H9 (cell line): ENCODE measurements at regions not wholly inside any gene's neighbourhood (a gene's known extent, or its start where the extent isn't known, plus 50 kb on each side); places are given as distances from the start of the nearest gene placed in this dataset.
A peak's percentile ranks its signal among the peaks of the same experiment; 100 is the strongest.

ENCODE experiments used
- DNase-seq: peaks from one replicate; pipeline ENCODE4 v3.0.0-alpha.2; 2017
- H2AFZ ChIP-seq: one replicate; pipeline ENCODE4 v1.6.1; 2013; ENCODE audit warnings: mild to moderate bottlenecking, low read length, control low read depth, moderate library complexity
- H2AK5ac ChIP-seq: 2 replicates; pipeline ENCODE4 v1.6.1; 2013; ENCODE audit warnings: low read length, control low read depth, mixed read lengths; ENCODE audit not compliant: insufficient read length
- H2BK120ac ChIP-seq: one replicate; pipeline ENCODE4 v1.6.1; 2013; ENCODE audit warnings: low read depth, mild to moderate bottlenecking, low read length, control low read depth, inconsistent platforms; ENCODE audit not compliant: poor library complexity, severe bottlenecking
- H2BK12ac ChIP-seq: 2 replicates; pipeline ENCODE4 v1.6.1; 2013; ENCODE audit warnings: low read length, control low read depth, mixed read lengths, low read depth; ENCODE audit not compliant: insufficient read length
- H2BK15ac ChIP-seq: 2 replicates; pipeline ENCODE4 v1.6.1; 2013; ENCODE audit warnings: low read depth, low read length, control low read depth
- H2BK20ac ChIP-seq: one replicate; pipeline ENCODE4 v1.6.1; 2013; ENCODE audit warnings: low read depth, mild to moderate bottlenecking, low read length, control low read depth, inconsistent platforms; ENCODE audit not compliant: poor library complexity, severe bottlenecking
- H2BK5ac ChIP-seq: 2 replicates; pipeline ENCODE4 v1.6.1; 2013; ENCODE audit warnings: low read length, control low read depth, mixed read lengths; ENCODE audit not compliant: insufficient read length
- H3K14ac ChIP-seq: 2 replicates; pipeline ENCODE4 v1.6.1; 2013; ENCODE audit warnings: low read length, control low read depth; ENCODE audit not compliant: insufficient read depth
- H3K18ac ChIP-seq: 2 replicates; pipeline ENCODE4 v1.6.1; 2013; ENCODE audit warnings: low read depth, mild to moderate bottlenecking, mixed read lengths, low read length, control low read depth; ENCODE audit not compliant: insufficient read length
- H3K23ac ChIP-seq: 2 replicates; pipeline ENCODE4 v1.6.1; 2013; ENCODE audit warnings: low read length, control low read depth, mixed read lengths, low read depth; ENCODE audit not compliant: insufficient read length
- H3K23me2 ChIP-seq: 2 replicates; pipeline ENCODE4 v1.6.1; 2013; ENCODE audit warnings: low read depth, mild to moderate bottlenecking, mixed read lengths, low read length, control low read depth; ENCODE audit not compliant: insufficient read length, poor library complexity, severe bottlenecking
- H3K27ac ChIP-seq: 2 replicates; pipeline ENCODE4 v1.5.1; 2013; ENCODE audit warnings: low read length, control low read depth, mixed read lengths, low read depth; ENCODE audit not compliant: insufficient read length
- H3K27me3 ChIP-seq: 2 replicates; pipeline ENCODE4 v1.6.1; 2013; ENCODE audit warnings: low read length, control low read depth, inconsistent platforms; ENCODE audit not compliant: insufficient read depth
- H3K4ac ChIP-seq: 2 replicates; pipeline ENCODE4 v1.6.1; 2013; ENCODE audit warnings: low read depth, mild to moderate bottlenecking, control low read depth, inconsistent platforms, low read length, moderate library complexity
- H3K4me1 ChIP-seq: 2 replicates; pipeline ENCODE4 v1.6.1; 2013; ENCODE audit warnings: low read length, control low read depth, inconsistent platforms; ENCODE audit not compliant: insufficient read depth
- H3K4me2 ChIP-seq: 2 replicates; pipeline ENCODE4 v1.6.1; 2013; ENCODE audit warnings: low read length, control low read depth, mixed read lengths; ENCODE audit not compliant: insufficient read length, insufficient read depth
- H3K56ac ChIP-seq: 2 replicates; pipeline ENCODE4 v1.6.1; 2013; ENCODE audit warnings: low read depth, mild to moderate bottlenecking, mixed read lengths, low read length, control low read depth; ENCODE audit not compliant: insufficient read length
- H3K79me1 ChIP-seq: 2 replicates; pipeline ENCODE4 v1.6.1; 2013; ENCODE audit warnings: low read depth, mild to moderate bottlenecking, moderate library complexity, low read length, control low read depth, inconsistent platforms; ENCODE audit not compliant: insufficient read depth, poor library complexity, severe bottlenecking
- H3K79me2 ChIP-seq: 2 replicates; pipeline ENCODE4 v1.6.1; 2013; ENCODE audit warnings: low read length, control low read depth, inconsistent platforms; ENCODE audit not compliant: insufficient read depth
- H3K9ac ChIP-seq: 2 replicates; pipeline ENCODE4 v1.6.1; 2013; ENCODE audit warnings: low read length, control low read depth, mixed read lengths; ENCODE audit not compliant: insufficient read length; ENCODE audit errors: extremely low read depth
- H3K9me3 ChIP-seq: one replicate; pipeline ENCODE4 v1.6.1; 2013; ENCODE audit warnings: low read depth, low read length, inconsistent platforms; ENCODE audit not compliant: control insufficient read depth
- H3T11ph ChIP-seq: one replicate; pipeline ENCODE4 v1.6.1; 2013; ENCODE audit warnings: mild to moderate bottlenecking, low read length, control low read depth, inconsistent platforms
- H4K20me1 ChIP-seq: one replicate; pipeline ENCODE4 v1.6.1; 2013; ENCODE audit not compliant: control insufficient read depth, insufficient read length, insufficient read depth
- H4K5ac ChIP-seq: 2 replicates; pipeline ENCODE4 v1.6.1; 2013; ENCODE audit warnings: low read depth, mild to moderate bottlenecking, mixed read lengths, low read length, control low read depth; ENCODE audit not compliant: insufficient read length
- H4K8ac ChIP-seq: replicated peaks from 2 replicates; pipeline ENCODE4 v1.6.1; 2013; ENCODE audit warnings: low read length, control low read depth, mixed read lengths, low read depth; ENCODE audit not compliant: insufficient read length
- H4K91ac ChIP-seq: 2 replicates; pipeline ENCODE4 v1.6.1; 2013; ENCODE audit warnings: low read depth, mild to moderate bottlenecking, moderate library complexity, mixed read lengths, low read length, control low read depth; ENCODE audit not compliant: insufficient read length
- H3K27ac Mint-ChIP-seq, 3 experiments: 2 replicates in 2 of 3; 3 replicates in 1 of 3; pipeline ENCODE4 v1.8.0; 2020 to 2021; ENCODE audit warnings: mixed read lengths in 3 of 3, mild to moderate bottlenecking in 1 of 3, moderate library complexity in 1 of 3
- H3K27me3 Mint-ChIP-seq: 2 replicates; pipeline ENCODE4 v1.8.0; 2021; ENCODE audit warnings: low read depth, mild to moderate bottlenecking, moderate library complexity, mixed read lengths
- H3K36me3 Mint-ChIP-seq, 3 experiments: 2 replicates in 2 of 3; 3 replicates in 1 of 3; pipeline ENCODE4 v1.8.0; 2020 to 2021; ENCODE audit warnings: low read depth in 3 of 3, mixed read lengths in 3 of 3; ENCODE audit not compliant: insufficient read depth in 1 of 3
- H3K4me1 Mint-ChIP-seq, 2 experiments: 2 replicates each; pipeline ENCODE4 v1.8.0; 2020; ENCODE audit warnings: mixed read lengths in 2 of 2
- H3K4me3 Mint-ChIP-seq, 2 experiments: 2 replicates in 1 of 2; 3 replicates in 1 of 2; pipeline ENCODE4 v1.8.0; 2020 to 2021; ENCODE audit warnings: mild to moderate bottlenecking in 2 of 2, mixed read lengths in 2 of 2, moderate library complexity in 1 of 2
- H3K9me3 Mint-ChIP-seq, 2 experiments: 2 replicates in 1 of 2; 3 replicates in 1 of 2; pipeline ENCODE4 v1.8.0; 2020; ENCODE audit warnings: mild to moderate bottlenecking in 2 of 2, mixed read lengths in 2 of 2, moderate library complexity in 1 of 2
- WGBS: extraction: QIAGEN DNeasy Blood & Tissue Kit; methylation state at CpG from one replicate; pipeline ENCODE4 v1.1.7; 2013; ENCODE audit warnings: missing lambda C conversion rate, low lambda C conversion rate, mixed read lengths; ENCODE audit not compliant: insufficient read length; ENCODE audit errors: extremely low coverage; 5-methylcytosine and 5-hydroxymethylcytosine counted together
- TF ChIP-seq, protein P1 (sequence below): fragments of 200-600 bp; sonication (generic); conservative IDR thresholded peaks from 3 replicates; pipeline ENCODE4 v1.8.0; 2021; ENCODE audit warnings: antibody characterized with exemption, mild to moderate bottlenecking

DNA sequence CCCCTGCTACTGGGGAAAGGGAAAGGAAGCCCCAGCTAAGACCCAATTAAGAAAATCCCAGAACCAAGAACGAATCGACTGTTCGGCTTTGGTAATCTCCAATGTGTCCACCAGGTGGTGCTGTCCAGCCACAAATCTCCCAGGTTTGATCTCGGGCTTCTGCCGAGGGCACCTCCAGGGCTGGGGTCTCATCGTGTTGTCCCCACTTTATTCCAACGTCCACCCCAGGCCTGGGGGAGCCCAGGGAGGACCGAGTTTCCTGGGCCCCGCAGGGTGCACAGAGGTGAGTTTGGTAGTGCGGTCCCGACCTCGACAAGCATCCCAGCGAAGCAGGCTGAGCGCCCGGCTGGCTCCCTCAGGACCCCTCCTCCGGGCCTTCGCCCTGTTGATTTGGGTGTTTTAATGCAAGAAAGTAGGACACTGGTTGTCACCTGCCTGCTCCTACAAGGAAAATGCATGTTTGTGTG lies 185.1 kb downstream of the GOLGA6L6 start:
- H3K9me3 Mint-ChIP-seq, result no peaks in the 10 kb centered on the region
- Histone ChIP-seq H2BK20ac (no peak overlapping the region), H3K9me3 (peaks cover 89% of the 10 kb centered on the region), H2AFZ (no peak overlapping the region), H3K4me2 (no peak overlapping the region), H3K4me1 (no peaks in the 10 kb centered on the region), H3K9ac (no peak overlapping the region), H3K18ac (no peak overlapping the region), H4K91ac (no peak overlapping the region), H3K23ac (no peak overlapping the region), H3K56ac (no peak overlapping the region), H3K27ac (no peak overlapping the region), H2BK15ac (no peak overlapping the region), H2BK120ac (no peak overlapping the region), H4K8ac (no peak overlapping the region), H3K23me2 (peaks cover 4% of the 10 kb centered on the region), H3K14ac (no peak overlapping the region), H3K79me2 (no peaks in the 10 kb centered on the region), H3T11ph (no peak overlapping the region), H4K5ac (no peak overlapping the region), H2BK5ac (no peak overlapping the region), H3K27me3 (no peaks in the 10 kb centered on the region), H4K20me1 (no peaks in the 10 kb centered on the region), H2AK5ac (no peak overlapping the region), H3K79me1 (no peaks in the 10 kb centered on the region), H3K4ac (no peak overlapping the region), H2BK12ac (no peak overlapping the region)
- H3K4me1 Mint-ChIP-seq, result no peaks in the 10 kb centered on the region
- TF ChIP-seq, protein P1, sequence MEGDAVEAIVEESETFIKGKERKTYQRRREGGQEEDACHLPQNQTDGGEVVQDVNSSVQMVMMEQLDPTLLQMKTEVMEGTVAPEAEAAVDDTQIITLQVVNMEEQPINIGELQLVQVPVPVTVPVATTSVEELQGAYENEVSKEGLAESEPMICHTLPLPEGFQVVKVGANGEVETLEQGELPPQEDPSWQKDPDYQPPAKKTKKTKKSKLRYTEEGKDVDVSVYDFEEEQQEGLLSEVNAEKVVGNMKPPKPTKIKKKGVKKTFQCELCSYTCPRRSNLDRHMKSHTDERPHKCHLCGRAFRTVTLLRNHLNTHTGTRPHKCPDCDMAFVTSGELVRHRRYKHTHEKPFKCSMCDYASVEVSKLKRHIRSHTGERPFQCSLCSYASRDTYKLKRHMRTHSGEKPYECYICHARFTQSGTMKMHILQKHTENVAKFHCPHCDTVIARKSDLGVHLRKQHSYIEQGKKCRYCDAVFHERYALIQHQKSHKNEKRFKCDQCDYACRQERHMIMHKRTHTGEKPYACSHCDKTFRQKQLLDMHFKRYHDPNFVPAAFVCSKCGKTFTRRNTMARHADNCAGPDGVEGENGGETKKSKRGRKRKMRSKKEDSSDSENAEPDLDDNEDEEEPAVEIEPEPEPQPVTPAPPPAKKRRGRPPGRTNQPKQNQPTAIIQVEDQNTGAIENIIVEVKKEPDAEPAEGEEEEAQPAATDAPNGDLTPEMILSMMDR, result peak; percentile 84
- no peak overlapping the region for H3K27ac Mint-ChIP-seq
- peaks cover 14% of the 10 kb centered on the region for H3K27me3 Mint-ChIP-seq
- H3K36me3 Mint-ChIP-seq, result peaks cover 33 to 40% (median 37%) of the 10 kb centered on the region in 3 experiments; a peak in 6 of 7 replicates
- DNase-seq, result peak; percentile 60
- H3K4me3 Mint-ChIP-seq, result peak overlapping the region in 1 of 2 experiments; percentile 41; a peak in 1 of 5 replicates
- no CpG with 5 or more reads among the region's 17 CpGs for WGBS
